Fibroblast of lung (primary cell): ENCODE measurements at regions not wholly inside any gene's neighbourhood (a gene's known extent, or its start where the extent isn't known, plus 50 kb on each side); places are given as distances from the start of the nearest gene placed in this dataset.

Experiments
- DNase-seq, 2 donors: peaks; one replicate each; pipeline versions ENCODE4 v3.0.0 to v3.0.0-alpha.2; 2010; ENCODE audit warnings: low read depth in 2 of 2
- H2AFZ ChIP-seq: 2 replicates; pipeline ENCODE4 v1.5.1; 2012; ENCODE audit warnings: low read length, control low read depth, inconsistent platforms
- H3K27ac ChIP-seq: 2 replicates; pipeline ENCODE4 v1.5.1; 2011; ENCODE audit warnings: low read length, control low read depth; ENCODE audit not compliant: insufficient read depth
- H3K27me3 ChIP-seq: 2 replicates; pipeline ENCODE4 v1.5.1; 2011; ENCODE audit warnings: mild to moderate bottlenecking, low read length; ENCODE audit not compliant: control insufficient read depth, insufficient read depth
- H3K36me3 ChIP-seq: 2 replicates; pipeline ENCODE4 v1.5.1; 2011; ENCODE audit warnings: low read length; ENCODE audit not compliant: control insufficient read depth, insufficient read depth
- H3K4me1 ChIP-seq: 2 replicates; pipeline ENCODE4 v1.5.1; 2011; ENCODE audit warnings: low read length; ENCODE audit not compliant: control insufficient read depth, insufficient read depth; ENCODE audit errors: extremely low read depth
- H3K4me2 ChIP-seq: 2 replicates; pipeline ENCODE4 v1.5.1; 2011; ENCODE audit warnings: low read length, control low read depth; ENCODE audit not compliant: insufficient read depth; ENCODE audit errors: extremely low read depth
- H3K4me3 ChIP-seq, 4 experiments: fragments of 200-600 bp in 1 of 4; sonication (generic) in 1 of 4; replicated peaks in 1 of 4; 2 replicates each; pipeline ENCODE4 v1.5.1; 2011 to 2016; ENCODE audit warnings: low read length in 4 of 4, low read depth in 3 of 4, mild to moderate bottlenecking in 3 of 4, control low read depth in 2 of 4, inconsistent platforms in 1 of 4, mixed read lengths in 1 of 4; ENCODE audit not compliant: insufficient read depth in 1 of 4; ENCODE audit errors: control extremely low read depth in 1 of 4
- H3K79me2 ChIP-seq: 2 replicates; pipeline ENCODE4 v1.5.1; 2012; ENCODE audit warnings: mild to moderate bottlenecking, low read length, inconsistent platforms; ENCODE audit not compliant: control insufficient read depth, insufficient read depth
- H3K9ac ChIP-seq: 2 replicates; pipeline ENCODE4 v1.5.1; 2011; ENCODE audit warnings: mild to moderate bottlenecking, low read length, control low read depth; ENCODE audit not compliant: insufficient read depth
- H3K9me3 ChIP-seq: 2 replicates; pipeline ENCODE4 v1.5.1; 2012; ENCODE audit warnings: low read depth, low read length; ENCODE audit not compliant: control insufficient read depth, insufficient read depth
- H4K20me1 ChIP-seq: 2 replicates; pipeline ENCODE4 v1.5.1; 2011; ENCODE audit warnings: low read length; ENCODE audit not compliant: control insufficient read depth, insufficient read depth; ENCODE audit errors: extremely low read depth
- EZH2 ChIP-seq: IDR thresholded peaks from 2 replicates; pipeline ENCODE4 v1.5.1; 2012; ENCODE audit warnings: low read length, control low read depth, mild to moderate bottlenecking; ENCODE audit errors: missing control alignments
- TF ChIP-seq, protein P1 (sequence below), 2 donors: IDR thresholded peaks in 1 of 2; conservative IDR thresholded peaks in 1 of 2; 1 replicate in 1 of 2; 2 replicates in 1 of 2; pipeline ENCODE4 v1.5.1; 2011 to 2012; ENCODE audit warnings: low read length in 2 of 2, control low read depth in 1 of 2, inconsistent platforms in 1 of 2, low read depth in 1 of 2, mild to moderate bottlenecking in 1 of 2

DNA sequence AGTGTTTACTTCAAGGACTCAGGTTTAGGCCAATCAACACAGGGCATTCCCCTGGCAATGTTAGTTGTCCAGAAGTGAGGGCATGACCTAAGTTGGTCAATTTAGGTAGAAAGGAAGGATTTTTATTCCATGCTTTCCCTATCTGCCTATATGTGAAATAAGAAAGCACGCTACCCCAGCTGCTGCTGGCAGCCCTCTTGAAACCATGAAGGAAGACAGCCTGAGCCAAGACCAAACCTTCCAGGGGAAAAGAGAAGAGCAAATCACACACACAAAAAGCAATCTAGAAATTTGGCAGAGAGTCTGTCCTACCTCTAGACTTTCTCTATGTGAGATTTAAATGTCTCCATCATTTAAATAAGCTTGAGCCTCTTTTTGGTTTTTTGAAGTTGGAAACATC, 387.6 kb downstream of the TNS1 start:
- H3K27me3 ChIP-seq, result peaks cover 7% of the 10 kb centered on the region
- no peak overlapping the region for H3K27ac ChIP-seq
- no peak overlapping the region for H3K9ac ChIP-seq
- H3K4me3 ChIP-seq, result no peak overlapping the region
- H3K36me3 ChIP-seq, result no peaks in the 10 kb centered on the region
- DNase-seq, result no peak
- no peak overlapping the region for H2AFZ ChIP-seq
- TF ChIP-seq, protein P1, sequence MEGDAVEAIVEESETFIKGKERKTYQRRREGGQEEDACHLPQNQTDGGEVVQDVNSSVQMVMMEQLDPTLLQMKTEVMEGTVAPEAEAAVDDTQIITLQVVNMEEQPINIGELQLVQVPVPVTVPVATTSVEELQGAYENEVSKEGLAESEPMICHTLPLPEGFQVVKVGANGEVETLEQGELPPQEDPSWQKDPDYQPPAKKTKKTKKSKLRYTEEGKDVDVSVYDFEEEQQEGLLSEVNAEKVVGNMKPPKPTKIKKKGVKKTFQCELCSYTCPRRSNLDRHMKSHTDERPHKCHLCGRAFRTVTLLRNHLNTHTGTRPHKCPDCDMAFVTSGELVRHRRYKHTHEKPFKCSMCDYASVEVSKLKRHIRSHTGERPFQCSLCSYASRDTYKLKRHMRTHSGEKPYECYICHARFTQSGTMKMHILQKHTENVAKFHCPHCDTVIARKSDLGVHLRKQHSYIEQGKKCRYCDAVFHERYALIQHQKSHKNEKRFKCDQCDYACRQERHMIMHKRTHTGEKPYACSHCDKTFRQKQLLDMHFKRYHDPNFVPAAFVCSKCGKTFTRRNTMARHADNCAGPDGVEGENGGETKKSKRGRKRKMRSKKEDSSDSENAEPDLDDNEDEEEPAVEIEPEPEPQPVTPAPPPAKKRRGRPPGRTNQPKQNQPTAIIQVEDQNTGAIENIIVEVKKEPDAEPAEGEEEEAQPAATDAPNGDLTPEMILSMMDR (conservative IDR thresholded peaks at IDR 0.05 in 1 of 2, IDR thresholded peaks at IDR 0.05 in 1 of 2; ENCODE audit: low read depth in 1 of 2, low read length in 2 of 2), result no peak
- no peak for TF ChIP-seq EZH2
- H3K4me1 ChIP-seq, result no peaks in the 10 kb centered on the region
- H4K20me1 ChIP-seq, result no peaks in the 10 kb centered on the region
- no peaks in the 10 kb centered on the region for H3K9me3 ChIP-seq
- no peak overlapping the region for H3K4me2 ChIP-seq
- no peaks in the 10 kb centered on the region for H3K79me2 ChIP-seq

DNA sequence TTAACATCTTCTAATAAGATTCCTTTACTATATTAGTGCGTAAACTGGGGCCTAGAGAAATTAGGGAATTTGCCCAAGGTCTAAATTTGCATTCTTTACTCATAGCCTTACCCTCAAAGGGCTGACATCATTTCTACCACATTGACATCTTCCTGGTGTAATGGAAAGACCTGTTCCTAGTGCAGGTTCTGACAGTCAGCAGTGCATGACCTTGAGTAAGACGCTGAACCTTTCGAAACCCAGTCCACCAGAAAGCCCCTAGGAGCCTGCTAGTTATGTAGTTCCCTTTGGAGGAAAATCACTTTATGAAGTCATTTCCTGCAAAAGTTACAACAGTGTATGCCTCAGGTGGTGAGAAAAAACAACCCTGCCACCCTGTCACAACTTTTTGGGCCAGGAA, 388.3 kb downstream of the TNS1 start:
- Histone ChIP-seq H3K4me1 (no peaks in the 10 kb centered on the region), H3K27ac (no peak overlapping the region), H3K27me3 (peaks cover 7% of the 10 kb centered on the region), H2AFZ (no peak overlapping the region), H3K4me3 (no peak overlapping the region), H3K36me3 (no peaks in the 10 kb centered on the region), H3K9me3 (no peaks in the 10 kb centered on the region), H3K9ac (no peak overlapping the region), H3K4me2 (no peak overlapping the region), H4K20me1 (no peaks in the 10 kb centered on the region), H3K79me2 (no peaks in the 10 kb centered on the region)
- no peak for DNase-seq
- no peak for TF ChIP-seq EZH2
- TF ChIP-seq, protein P1 (conservative IDR thresholded peaks at IDR 0.05 in 1 of 2, IDR thresholded peaks at IDR 0.05 in 1 of 2; ENCODE audit: low read depth in 1 of 2, low read length in 2 of 2), result no peak

DNA sequence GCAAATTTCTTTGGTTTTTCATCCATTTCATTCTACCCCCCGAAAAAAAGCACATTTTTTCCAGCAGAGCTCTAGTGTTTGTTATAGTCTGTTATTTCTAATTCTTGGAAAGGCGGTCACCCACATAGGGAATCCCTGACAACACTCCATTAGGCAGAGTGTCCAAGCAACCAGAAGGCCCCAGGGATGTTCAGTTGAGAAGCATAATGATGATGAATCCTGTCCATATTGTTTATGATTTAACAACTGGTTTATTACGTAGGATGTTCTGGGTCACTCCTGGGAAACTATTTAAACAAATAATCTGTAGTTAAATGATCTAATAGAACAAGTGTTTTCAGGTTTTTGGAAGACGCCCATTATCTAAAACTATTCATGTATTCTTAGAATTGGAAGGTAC, 388.7 kb downstream of the TNS1 start:
- H3K9ac ChIP-seq, result no peak overlapping the region
- H3K9me3 ChIP-seq, result no peaks in the 10 kb centered on the region
- H3K27me3 ChIP-seq, result peaks cover 7% of the 10 kb centered on the region
- no peak for DNase-seq
- no peak overlapping the region for H2AFZ ChIP-seq
- no peaks in the 10 kb centered on the region for H4K20me1 ChIP-seq
- H3K4me1 ChIP-seq, result no peaks in the 10 kb centered on the region
- no peak for TF ChIP-seq EZH2
- TF ChIP-seq, protein P1 (conservative IDR thresholded peaks at IDR 0.05 in 1 of 2, IDR thresholded peaks at IDR 0.05 in 1 of 2; ENCODE audit: low read depth in 1 of 2, low read length in 2 of 2), result no peak
- H3K4me3 ChIP-seq, result no peak overlapping the region
- H3K27ac ChIP-seq, result no peak overlapping the region
- H3K4me2 ChIP-seq, result no peak overlapping the region
- H3K36me3 ChIP-seq, result no peaks in the 10 kb centered on the region
- no peaks in the 10 kb centered on the region for H3K79me2 ChIP-seq
